Stimulated activated effector memory CD8-positive, alpha-beta T cell treated with anti-CD3 and anti-CD28 coated beads, Interleukin-12 subunit alpha, Interleukin-12 subunit beta, amount 100 ng/mL, for 72 hours (primary cell): ENCODE measurements at regions not wholly inside any gene's neighbourhood (a gene's known extent, or its start where the extent isn't known, plus 50 kb on each side); places are given as distances from the start of the nearest gene placed in this dataset.
"Not testable (repeated sequence)": the region's sequence is repeated elsewhere in the genome, so short reads cannot be mapped to it uniquely, and the experiment has no call there.

ENCODE experiments used
- ATAC-seq: fragments of 150-1000 bp; cut with Tn5 transposase; 2 replicates; pipeline ENCODE4 v1.10.0; 2021
- DNase-seq, 2 donors: peaks; one replicate each; pipeline ENCODE4 v3.0.0; 2021 to 2022; ENCODE audit warnings: low spot score in 2 of 2
- H3K27ac Mint-ChIP-seq: one replicate; pipeline ENCODE4 v1.8.0; 2022; ENCODE audit warnings: mild to moderate bottlenecking, mixed read lengths
- H3K36me3 Mint-ChIP-seq: one replicate; pipeline ENCODE4 v1.8.0; 2022; ENCODE audit warnings: mild to moderate bottlenecking, mixed read lengths
- H3K4me1 Mint-ChIP-seq: one replicate; pipeline ENCODE4 v1.8.0; 2022; ENCODE audit warnings: mixed read lengths
- H3K4me3 Mint-ChIP-seq: one replicate; pipeline ENCODE4 v1.8.0; 2022; ENCODE audit warnings: mild to moderate bottlenecking, mixed read lengths
- H3K9me3 Mint-ChIP-seq: one replicate; pipeline ENCODE4 v1.8.0; 2022; ENCODE audit warnings: mixed read lengths

DNA sequence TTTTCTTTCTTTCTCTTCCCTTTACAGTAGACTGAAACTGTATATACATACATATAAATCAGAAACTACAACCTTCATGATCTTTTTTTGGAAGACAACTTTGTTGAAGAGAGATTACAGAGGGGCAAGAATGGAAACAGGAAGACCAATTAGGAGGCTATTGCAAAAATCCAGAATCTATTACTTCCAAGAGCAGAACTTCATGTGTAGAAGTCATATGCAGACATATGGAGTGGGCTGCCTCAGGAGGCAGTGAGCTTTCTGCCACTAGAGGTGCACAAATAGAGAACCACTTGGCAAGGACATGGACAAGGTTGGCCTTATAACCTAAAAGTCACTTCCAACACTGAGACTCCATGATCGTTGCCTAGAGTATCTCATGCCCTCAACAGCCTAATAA lies 157.8 kb upstream of the NR4A3 start:
- ATAC-seq (no peak), DNase-seq (no peak)
- no peak overlapping the region for H3K4me3 Mint-ChIP-seq
- H3K27ac Mint-ChIP-seq, result no peak overlapping the region
- H3K4me1 Mint-ChIP-seq, result peaks cover 11% of the 10 kb centered on the region
- no peaks in the 10 kb centered on the region for H3K9me3 Mint-ChIP-seq
- H3K36me3 Mint-ChIP-seq, result no peaks in the 10 kb centered on the region

DNA sequence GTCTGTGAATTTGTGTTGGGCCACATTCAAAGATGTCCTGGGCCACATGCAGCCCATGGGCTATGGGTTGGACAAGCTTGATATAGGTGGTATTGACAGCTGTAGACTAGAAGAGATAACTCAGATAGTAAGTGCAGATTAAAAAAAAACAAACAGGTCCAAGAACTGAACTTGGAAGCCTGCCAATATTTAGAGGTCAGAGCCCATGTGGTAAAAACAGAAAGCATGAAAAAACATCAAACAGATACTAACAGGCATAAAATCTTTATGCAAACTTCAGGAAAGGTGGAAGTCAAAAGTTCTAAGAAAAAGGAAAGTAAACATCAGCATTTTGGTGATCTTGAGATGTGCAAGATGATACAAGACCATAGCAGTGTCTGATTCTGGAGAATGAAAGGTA lies 155.1 kb upstream of the NR4A3 start:
- Mint-ChIP-seq H3K4me3 (no peak overlapping the region), H3K9me3 (no peaks in the 10 kb centered on the region), H3K36me3 (no peaks in the 10 kb centered on the region), H3K4me1 (peaks cover 6% of the 10 kb centered on the region), H3K27ac (no peak overlapping the region)
- DNase-seq, result no peak
- ATAC-seq, result no peak

DNA sequence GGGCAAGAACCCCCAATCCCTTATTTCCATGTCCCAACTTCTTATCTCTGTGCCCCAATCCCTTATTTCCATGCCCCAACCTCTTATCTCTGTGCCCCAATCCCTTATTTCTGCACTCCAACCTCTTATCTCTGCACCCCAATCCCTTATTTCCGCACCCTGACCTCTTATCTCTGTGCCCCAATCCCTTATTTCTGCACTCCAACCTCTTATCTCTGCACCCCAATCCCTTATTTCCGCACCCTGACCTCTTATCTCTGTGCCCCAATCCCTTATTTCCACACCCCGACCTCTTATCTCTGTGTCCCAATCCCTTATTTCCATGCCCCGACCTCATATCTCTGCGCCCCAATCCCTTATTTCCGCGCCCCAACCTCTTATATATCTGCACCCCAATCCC lies 150.8 kb upstream of the NR4A3 start:
- not testable (repeated sequence) for H3K4me1 Mint-ChIP-seq, H3K27ac Mint-ChIP-seq, H3K4me3 Mint-ChIP-seq, H3K36me3 Mint-ChIP-seq, ATAC-seq, H3K9me3 Mint-ChIP-seq, DNase-seq

DNA sequence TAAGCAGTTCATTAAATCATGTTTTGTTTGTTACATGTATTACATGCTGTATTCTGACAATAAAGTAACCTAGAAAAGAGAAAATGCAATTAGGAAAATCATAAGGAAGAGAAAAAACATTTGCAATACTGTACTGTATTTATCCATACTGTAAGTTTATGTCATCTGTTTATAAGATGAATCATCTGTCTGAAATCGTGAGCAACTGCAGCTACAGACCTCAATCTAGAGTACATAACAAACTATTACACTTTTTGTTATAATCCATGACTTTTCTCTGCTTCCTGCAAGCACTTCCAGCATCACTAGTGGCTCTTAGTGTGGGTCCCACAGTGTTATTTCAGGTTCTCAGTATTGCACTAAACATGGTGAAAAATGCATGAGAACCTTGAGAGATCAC lies 144.4 kb upstream of the NR4A3 start:
- Mint-ChIP-seq H3K27ac (no peak overlapping the region), H3K36me3 (no peaks in the 10 kb centered on the region), H3K4me1 (no peaks in the 10 kb centered on the region), H3K9me3 (peaks cover 8% of the 10 kb centered on the region), H3K4me3 (no peak overlapping the region)
- DNase-seq, result no peak
- ATAC-seq, result no peak

DNA sequence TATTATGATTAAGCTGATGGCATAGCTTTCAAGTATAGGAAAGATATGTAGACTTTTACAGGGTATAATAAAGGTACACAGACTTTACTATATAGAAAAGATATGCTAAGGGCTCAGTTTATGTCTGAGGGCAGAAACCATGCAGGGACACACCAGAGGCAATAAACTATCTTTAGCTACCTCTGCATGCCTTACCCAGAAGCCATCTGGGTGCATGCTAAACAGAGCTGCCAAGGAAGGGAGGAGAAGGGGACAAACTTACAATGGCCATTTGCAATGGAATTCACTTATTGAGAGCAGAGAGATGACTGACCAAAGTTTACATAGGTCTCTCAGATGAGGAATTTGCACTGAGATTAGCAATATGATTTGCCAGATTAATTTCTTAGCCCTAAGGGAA lies 143.1 kb upstream of the NR4A3 start:
- no peak overlapping the region for H3K4me3 Mint-ChIP-seq
- no peaks in the 10 kb centered on the region for H3K4me1 Mint-ChIP-seq
- no peak for ATAC-seq
- no peak for DNase-seq
- peaks cover 8% of the 10 kb centered on the region for H3K9me3 Mint-ChIP-seq
- no peak overlapping the region for H3K27ac Mint-ChIP-seq
- H3K36me3 Mint-ChIP-seq, result no peaks in the 10 kb centered on the region

DNA sequence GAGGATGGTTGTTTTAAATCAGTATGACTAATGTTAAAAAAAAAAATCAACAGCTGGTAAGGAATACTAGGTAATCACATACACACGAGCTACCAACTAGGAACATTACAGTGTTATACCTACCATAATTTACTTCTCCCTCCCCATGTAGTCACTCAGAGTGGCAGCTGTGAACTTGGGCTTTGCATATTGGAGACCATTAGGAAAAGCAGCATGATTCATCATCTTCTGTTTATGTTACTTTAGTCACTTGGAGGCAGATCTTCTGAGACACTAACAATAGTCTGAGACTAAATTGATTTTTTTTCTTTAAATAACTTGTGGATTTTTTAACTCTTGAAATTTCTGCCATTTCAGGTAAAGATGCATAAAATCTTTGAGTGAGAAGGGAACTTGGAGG lies 141.5 kb upstream of the NR4A3 start:
- no peaks in the 10 kb centered on the region for H3K4me1 Mint-ChIP-seq
- H3K4me3 Mint-ChIP-seq, result no peak overlapping the region
- H3K36me3 Mint-ChIP-seq, result no peaks in the 10 kb centered on the region
- no peak overlapping the region for H3K27ac Mint-ChIP-seq
- peaks cover 8% of the 10 kb centered on the region for H3K9me3 Mint-ChIP-seq
- DNase-seq (no peak), ATAC-seq (no peak)

DNA sequence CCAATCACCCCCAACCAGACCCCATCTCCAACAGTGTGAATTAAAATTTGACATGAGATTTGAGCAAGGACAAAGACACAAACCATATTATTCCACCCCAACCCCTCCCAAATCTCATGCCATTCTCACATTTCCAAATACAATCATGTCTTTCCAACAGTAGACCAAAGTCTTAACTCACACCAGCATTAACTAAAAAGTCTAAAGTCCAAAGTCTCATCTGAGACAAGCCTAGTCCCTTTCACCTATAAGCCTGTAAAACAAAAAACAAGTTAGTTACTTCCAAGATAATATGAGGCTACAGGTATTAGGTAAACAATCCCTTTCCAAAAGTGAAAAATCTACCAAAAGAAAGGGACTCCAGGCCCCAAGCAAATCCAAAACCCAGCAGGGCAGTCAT lies 140.6 kb upstream of the NR4A3 start:
- no peak for ATAC-seq
- no peak overlapping the region for H3K4me3 Mint-ChIP-seq
- H3K4me1 Mint-ChIP-seq, result no peaks in the 10 kb centered on the region
- H3K9me3 Mint-ChIP-seq, result peaks cover 2% of the 10 kb centered on the region
- DNase-seq, result no peak
- no peaks in the 10 kb centered on the region for H3K36me3 Mint-ChIP-seq
- H3K27ac Mint-ChIP-seq, result no peak overlapping the region

DNA sequence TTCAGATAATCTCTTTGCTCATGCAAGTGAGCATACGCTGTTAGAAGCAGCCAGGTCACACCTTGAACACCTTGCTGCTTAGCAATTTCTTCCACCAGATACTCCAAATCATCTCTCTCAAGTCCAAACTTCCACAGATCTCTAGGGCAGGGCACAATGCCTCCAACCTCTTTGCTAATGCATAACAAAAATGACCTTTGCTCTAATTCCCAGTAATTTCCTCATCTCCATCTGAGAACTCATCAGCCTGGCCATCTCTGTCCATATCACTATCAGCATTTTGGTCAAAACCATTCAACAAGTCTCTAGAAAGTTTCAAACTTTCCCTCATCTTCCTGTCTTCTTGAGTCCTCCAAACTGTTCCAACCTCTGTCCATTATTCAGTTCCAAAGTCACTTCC lies 139.3 kb upstream of the NR4A3 start:
- H3K36me3 Mint-ChIP-seq, result no peaks in the 10 kb centered on the region
- H3K27ac Mint-ChIP-seq, result no peak overlapping the region
- ATAC-seq, result no peak

DNA sequence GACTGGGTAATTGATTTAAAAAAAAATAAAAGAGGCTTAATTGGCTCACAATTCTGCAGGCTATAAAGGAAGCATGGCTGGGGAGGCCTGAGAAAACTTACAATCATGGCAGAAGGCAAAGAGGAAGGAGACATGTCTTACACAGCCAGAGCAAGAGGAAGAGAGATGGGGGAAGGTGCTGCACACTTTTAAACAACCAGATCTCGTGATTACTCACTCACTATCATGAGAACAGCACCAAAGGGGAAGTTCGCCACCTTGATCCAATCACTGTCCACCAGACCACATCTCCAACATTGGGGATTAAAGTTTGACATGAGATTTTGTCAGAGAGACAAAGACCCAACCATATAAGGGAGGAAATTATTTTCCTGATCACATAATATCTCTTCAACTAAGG lies 138.8 kb upstream of the NR4A3 start:
- DNase-seq (no peak), ATAC-seq (no peak)
- no peaks in the 10 kb centered on the region for H3K9me3 Mint-ChIP-seq
- H3K4me1 Mint-ChIP-seq, result no peaks in the 10 kb centered on the region
- H3K36me3 Mint-ChIP-seq, result no peaks in the 10 kb centered on the region
- no peak overlapping the region for H3K4me3 Mint-ChIP-seq
- H3K27ac Mint-ChIP-seq, result no peak overlapping the region

More for the DNA sequence above, 139.3 kb upstream of the NR4A3 start:
- no peak overlapping the region for H3K4me3 Mint-ChIP-seq
- no peak for DNase-seq
- H3K4me1 Mint-ChIP-seq, result no peaks in the 10 kb centered on the region
- H3K9me3 Mint-ChIP-seq, result no peaks in the 10 kb centered on the region

DNA sequence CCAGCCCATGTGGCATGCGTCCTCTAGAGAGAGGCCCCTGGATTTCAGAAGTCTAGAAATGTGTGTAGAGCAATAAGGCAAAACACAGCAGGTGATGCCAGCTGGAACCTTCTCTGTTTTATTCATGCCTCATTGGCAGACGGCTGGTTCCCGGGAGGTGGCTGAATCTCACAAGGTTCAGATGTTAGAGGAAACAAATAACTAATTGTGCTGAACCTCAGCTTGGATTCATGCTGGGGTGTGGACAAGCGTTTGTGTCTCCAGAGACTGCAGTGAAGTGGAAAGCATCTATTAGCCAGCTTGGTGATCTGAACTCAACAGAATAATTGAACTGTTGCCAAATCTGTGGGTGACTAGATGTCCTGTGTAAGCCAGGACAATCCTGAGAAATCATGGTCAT lies 131.1 kb upstream of the NR4A3 start:
- H3K27ac Mint-ChIP-seq, result no peak overlapping the region
- DNase-seq (no peak), ATAC-seq (no peak)
- H3K4me1 Mint-ChIP-seq, result no peaks in the 10 kb centered on the region
- H3K9me3 Mint-ChIP-seq, result no peaks in the 10 kb centered on the region
- no peaks in the 10 kb centered on the region for H3K36me3 Mint-ChIP-seq
- no peak overlapping the region for H3K4me3 Mint-ChIP-seq

DNA sequence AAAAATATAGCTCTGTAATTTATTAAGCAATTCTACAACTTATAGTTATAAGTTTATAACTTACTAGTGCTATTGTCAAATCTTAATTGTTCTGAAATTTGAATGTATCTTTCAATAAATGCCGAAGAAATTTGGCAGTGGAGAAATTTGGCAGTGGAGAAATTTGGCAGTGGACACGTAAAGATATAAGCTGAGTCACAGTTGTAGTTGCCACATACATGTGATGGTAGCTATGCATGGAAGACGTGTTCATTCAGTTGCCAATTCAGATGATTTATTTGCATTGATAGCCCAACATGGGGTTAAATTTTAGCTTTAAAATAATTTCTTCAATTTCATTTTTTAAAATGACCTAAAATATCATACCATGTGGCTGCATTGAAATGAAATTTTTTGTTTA lies 127.8 kb upstream of the NR4A3 start:
- H3K4me1 Mint-ChIP-seq, result no peaks in the 10 kb centered on the region
- no peak for DNase-seq
- no peak for ATAC-seq
- H3K36me3 Mint-ChIP-seq, result no peaks in the 10 kb centered on the region
- no peak overlapping the region for H3K4me3 Mint-ChIP-seq
- no peaks in the 10 kb centered on the region for H3K9me3 Mint-ChIP-seq
- no peak overlapping the region for H3K27ac Mint-ChIP-seq

DNA sequence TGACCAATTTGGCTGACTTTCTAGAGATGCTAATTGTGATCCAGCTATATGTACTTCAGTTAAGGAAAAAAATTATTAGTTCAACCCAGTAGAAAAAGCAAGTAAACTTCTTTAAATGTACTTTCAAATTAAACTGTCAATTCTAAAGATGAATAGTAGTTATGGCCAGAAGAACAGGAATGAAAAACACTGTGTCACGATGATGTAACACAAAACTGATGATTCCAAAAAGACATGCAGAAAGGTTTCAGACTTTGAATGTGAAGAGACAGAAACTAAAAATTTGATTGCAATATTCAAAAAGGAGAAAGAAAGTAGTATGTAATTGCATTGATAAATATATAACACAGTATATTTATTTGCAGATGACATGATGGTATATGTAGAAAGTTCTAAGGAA lies 127.3 kb upstream of the NR4A3 start:
- H3K4me3 Mint-ChIP-seq, result no peak overlapping the region
- no peak overlapping the region for H3K27ac Mint-ChIP-seq
- DNase-seq (no peak), ATAC-seq (no peak)
- no peaks in the 10 kb centered on the region for H3K4me1 Mint-ChIP-seq
- no peaks in the 10 kb centered on the region for H3K9me3 Mint-ChIP-seq
- H3K36me3 Mint-ChIP-seq, result no peaks in the 10 kb centered on the region

DNA sequence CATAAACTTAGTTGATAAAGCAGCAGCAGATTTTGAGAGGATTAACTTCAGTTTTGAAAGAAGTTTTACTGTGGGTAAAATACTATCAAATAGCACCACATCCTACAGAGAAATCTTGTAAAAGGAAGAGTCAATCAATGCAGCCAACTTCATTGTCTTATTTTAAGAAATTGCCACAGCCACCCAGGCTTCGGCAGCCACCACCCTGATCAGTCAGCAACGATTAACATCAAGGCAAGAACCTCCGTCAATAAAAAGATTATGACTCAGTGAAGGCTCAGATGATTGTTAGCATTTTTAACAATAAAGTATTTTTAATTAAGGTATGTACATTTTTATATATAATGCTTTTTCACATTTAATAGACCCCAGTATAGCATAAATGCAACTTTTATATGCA lies 122.3 kb upstream of the NR4A3 start:
- H3K9me3 Mint-ChIP-seq, result no peaks in the 10 kb centered on the region
- H3K4me3 Mint-ChIP-seq, result no peak overlapping the region
- ATAC-seq (no peak), DNase-seq (no peak)
- no peak overlapping the region for H3K27ac Mint-ChIP-seq
- H3K4me1 Mint-ChIP-seq, result no peaks in the 10 kb centered on the region
- no peaks in the 10 kb centered on the region for H3K36me3 Mint-ChIP-seq

DNA sequence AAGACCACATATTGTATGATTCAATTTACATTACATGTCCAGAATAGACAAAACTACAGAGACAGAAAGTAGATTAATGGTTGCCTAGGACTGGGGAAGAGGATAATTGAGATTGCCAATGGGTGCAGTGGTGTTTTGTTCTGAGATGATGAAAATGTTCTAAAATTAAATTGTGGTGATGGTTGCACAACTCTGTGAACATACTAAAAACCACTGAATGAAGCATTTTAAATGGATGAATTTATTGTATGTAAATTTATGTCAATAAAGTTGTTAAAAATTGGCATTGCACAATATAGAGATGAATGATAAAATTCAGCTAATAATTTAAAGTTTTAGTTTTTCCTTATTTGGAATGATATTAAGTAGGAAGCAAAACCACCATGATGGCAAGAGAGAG lies 109.5 kb upstream of the NR4A3 start:
- DNase-seq, result no peak
- no peak for ATAC-seq
- Mint-ChIP-seq H3K9me3 (no peaks in the 10 kb centered on the region), H3K4me3 (no peak overlapping the region), H3K27ac (no peak overlapping the region), H3K36me3 (no peaks in the 10 kb centered on the region), H3K4me1 (no peaks in the 10 kb centered on the region)

DNA sequence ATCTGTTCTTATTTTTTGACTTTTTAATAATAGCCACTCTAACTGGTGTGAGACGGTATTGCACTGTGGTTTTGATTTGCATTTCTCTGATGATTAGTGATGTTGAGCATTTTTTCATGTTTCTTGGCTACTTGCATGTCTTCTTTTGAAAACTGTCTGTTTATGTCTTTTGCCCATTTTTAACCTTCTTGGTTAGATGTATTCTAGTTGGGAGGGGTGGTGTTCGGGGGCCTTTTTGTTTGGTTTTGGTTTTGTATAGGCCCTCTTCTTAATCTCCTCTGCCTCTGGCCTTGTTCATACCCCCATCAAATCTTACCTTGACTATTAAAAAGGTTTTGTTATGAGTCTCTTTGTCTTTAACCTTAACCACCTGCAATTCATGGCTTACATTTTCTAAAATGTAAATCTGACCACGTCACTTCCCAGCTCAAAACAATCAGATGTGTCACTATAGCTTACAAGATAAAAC lies 107.8 kb upstream of the NR4A3 start:
- ATAC-seq, result peak; percentile 21
- Mint-ChIP-seq H3K4me1 (no peaks in the 10 kb centered on the region), H3K36me3 (no peaks in the 10 kb centered on the region), H3K4me3 (no peak overlapping the region), H3K27ac (no peak overlapping the region), H3K9me3 (no peaks in the 10 kb centered on the region)
- DNase-seq, result no peak

DNA sequence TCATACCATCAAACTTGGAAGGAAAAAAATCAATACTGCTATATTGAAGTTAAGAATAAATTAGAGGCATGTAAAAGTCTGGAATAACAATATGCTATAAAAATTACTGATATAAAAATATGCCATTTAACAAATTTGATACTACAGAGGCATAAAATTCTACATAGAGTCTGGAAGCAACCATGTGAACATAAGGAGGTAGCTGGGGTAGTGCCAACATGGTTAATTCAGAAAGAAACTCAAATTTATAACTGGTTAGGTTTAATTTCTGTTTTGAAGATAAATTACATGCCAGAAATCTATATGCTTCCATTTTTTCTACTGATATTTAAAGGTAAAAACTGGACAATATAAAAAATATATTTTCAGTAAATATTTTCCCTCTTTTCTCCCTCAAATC lies 103.1 kb upstream of the NR4A3 start:
- Mint-ChIP-seq H3K36me3 (no peaks in the 10 kb centered on the region), H3K4me1 (peaks cover 32% of the 10 kb centered on the region)
- DNase-seq, result no peak

DNA sequence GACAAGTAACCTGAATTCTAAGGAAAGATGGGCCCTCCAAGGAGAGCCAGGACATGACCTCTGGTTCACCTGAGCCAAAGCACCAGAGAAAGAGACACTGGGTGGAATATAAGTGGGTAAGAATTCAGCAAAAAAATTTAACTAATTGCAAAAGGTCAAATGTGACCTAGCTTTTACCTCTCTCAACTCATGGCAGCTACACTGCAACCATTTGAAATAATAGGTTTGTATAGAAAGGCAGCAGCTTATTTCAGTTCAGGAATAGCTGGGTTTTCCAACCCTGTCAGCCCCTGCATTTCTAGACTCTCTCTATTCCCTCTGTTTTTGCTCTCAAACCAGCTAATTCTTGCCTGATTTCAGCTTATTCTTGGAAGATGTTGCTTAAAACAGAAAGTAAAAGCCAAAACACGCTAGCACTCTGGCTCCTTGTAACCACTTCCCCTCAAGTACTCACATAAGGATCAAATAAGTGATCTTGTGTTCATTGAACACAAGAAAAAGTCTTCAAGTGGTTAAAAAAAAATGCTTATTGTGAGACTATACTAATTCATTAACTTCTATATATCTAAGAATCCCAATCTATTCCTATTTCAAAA lies 101.1 kb upstream of the NR4A3 start:
- Mint-ChIP-seq H3K9me3 (no peaks in the 10 kb centered on the region), H3K4me1 (peaks cover 32% of the 10 kb centered on the region), H3K36me3 (no peaks in the 10 kb centered on the region), H3K4me3 (peak overlapping the region; percentile 65), H3K27ac (peak overlapping the region; percentile 89)
- peak; percentile 75 for ATAC-seq
- peak in 1 of 2 donors; percentile 50 for DNase-seq

More for the DNA sequence above, 103.1 kb upstream of the NR4A3 start:
- H3K9me3 Mint-ChIP-seq, result no peaks in the 10 kb centered on the region
- no peak overlapping the region for H3K27ac Mint-ChIP-seq
- H3K4me3 Mint-ChIP-seq, result no peak overlapping the region
- no peak for ATAC-seq
